GM18519 (cell line): ENCODE measurements at regions not wholly inside any gene's neighbourhood (a gene's known extent, or its start where the extent isn't known, plus 50 kb on each side); places are given as distances from the start of the nearest gene placed in this dataset.

Source experiments
- ATAC-seq: cut with Tn5 transposase; IDR thresholded peaks from one replicate; pipeline ENCODE4 v1.9.1; 2021; ENCODE audit warnings: mild to moderate bottlenecking, moderate library complexity; ENCODE audit not compliant: unreplicated experiment, low FRiP score

- ATAC-seq: no peak
Observed at GRCh38 chr11:15858881-15859280, 497.5 kb downstream of the SOX6 start.

- no peak for ATAC-seq
Observed at GRCh38 chr11:15859411-15859810, 496.9 kb downstream of the SOX6 start.

- no peak for ATAC-seq
Observed at GRCh38 chr11:15861256-15861655, 495.1 kb downstream of the SOX6 start.

- ATAC-seq: no peak
Observed at GRCh38 chr11:15863411-15863810, 492.9 kb downstream of the SOX6 start.

GRCh38 chr11:15864026-15864805 lies 492.1 kb downstream of the SOX6 start:
- no peak for ATAC-seq

GRCh38 chr11:15865212-15865987 lies 490.9 kb downstream of the SOX6 start:
- no peak for ATAC-seq

GRCh38 chr11:15867871-15868270 lies 488.5 kb downstream of the SOX6 start:
- no peak for ATAC-seq

GRCh38 chr11:15870911-15871310 lies 485.4 kb downstream of the SOX6 start:
- no peak for ATAC-seq

- ATAC-seq: no peak
Observed at GRCh38 chr11:15871904-15872626, 484.3 kb downstream of the SOX6 start.

- ATAC-seq: no peak
Observed at GRCh38 chr11:15873501-15873900, 482.8 kb downstream of the SOX6 start.

- no peak for ATAC-seq
Observed at GRCh38 chr11:15874704-15875103, 481.6 kb downstream of the SOX6 start.

- no peak for ATAC-seq
Observed at GRCh38 chr11:15875393-15875792, 481.0 kb downstream of the SOX6 start.

- no peak for ATAC-seq
Observed at GRCh38 chr11:15875943-15876342, 480.4 kb downstream of the SOX6 start.

- ATAC-seq: no peak
Observed at GRCh38 chr11:15878756-15879155, 477.6 kb downstream of the SOX6 start.

- no peak for ATAC-seq
Observed at GRCh38 chr11:15880291-15880690, 476.1 kb downstream of the SOX6 start.

- no peak for ATAC-seq
Observed at GRCh38 chr11:15882876-15883454, 473.4 kb downstream of the SOX6 start.

- ATAC-seq: no peak
Observed at GRCh38 chr11:15883455-15883920, 472.9 kb downstream of the SOX6 start.

- no peak for ATAC-seq
Observed at GRCh38 chr11:15884141-15884540, 472.2 kb downstream of the SOX6 start.

GRCh38 chr11:15884777-15885540 lies 471.4 kb downstream of the SOX6 start:
- no peak for ATAC-seq

- ATAC-seq: no peak
Observed at GRCh38 chr11:15885854-15886253, 470.5 kb downstream of the SOX6 start.
